ENCODE measurements at regions not wholly inside any gene's neighbourhood (a gene's known extent, or its start where the extent isn't known, plus 50 kb on each side); places are given as distances from the start of the nearest gene placed in this dataset.

- intact Hi-C loops (cut with DNase I) = no loop called here
- ATAC-seq = no peak
- no peaks in the 10 kb centered on the region for H3K27me3 ChIP-seq
- no peaks in the 10 kb centered on the region for H3K4me1 ChIP-seq
- H3K36me3 ChIP-seq (replicated peaks in 1 of 2; ENCODE audit: insufficient read depth in 1 of 2, low read depth in 2 of 2) = no peaks in the 10 kb centered on the region
- H3K4me3 ChIP-seq = no peak overlapping the region
- 54 to 61% methylated on average over 3 of the region's 3 CpGs for WGBS, 2 donors
- DNase-seq = no peak
- H3K9me3 ChIP-seq = no peaks in the 10 kb centered on the region
- TF ChIP-seq CTCF (IDR thresholded peaks at IDR 0.05) (no peak), POLR2A (IDR thresholded peaks at IDR 0.05) (no peak)
- H3K27ac ChIP-seq = no peak overlapping the region
Observed at GRCh38 chr4:115596265-115597001, 483.0 kb upstream of the NDST4 start.

- Histone ChIP-seq H3K9me3 (no peaks in the 10 kb centered on the region), H3K36me3 (replicated peaks in 1 of 2; ENCODE audit: insufficient read depth in 1 of 2, low read depth in 2 of 2) (no peaks in the 10 kb centered on the region), H3K4me3 (no peak overlapping the region), H3K27me3 (no peaks in the 10 kb centered on the region), H3K4me1 (no peaks in the 10 kb centered on the region), H3K27ac (no peak overlapping the region)
- intact Hi-C loops (cut with DNase I) = no loop called here
- DNase-seq (no peak), ATAC-seq (no peak)
- TF ChIP-seq CTCF (IDR thresholded peaks at IDR 0.05) = no peak
- no peak for TF ChIP-seq POLR2A (IDR thresholded peaks at IDR 0.05)
Observed at GRCh38 chr4:115580901-115581300, 467.5 kb upstream of the NDST4 start.

GRCh38 chr4:115575851-115576250 lies 462.4 kb upstream of the NDST4 start:
- Histone ChIP-seq H3K9me3 (no peaks in the 10 kb centered on the region), H3K36me3 (replicated peaks in 1 of 2; ENCODE audit: insufficient read depth in 1 of 2, low read depth in 2 of 2) (no peaks in the 10 kb centered on the region), H3K27me3 (no peaks in the 10 kb centered on the region), H3K4me3 (no peak overlapping the region), H3K27ac (no peak overlapping the region), H3K4me1 (no peaks in the 10 kb centered on the region)
- ATAC-seq = no peak
- WGBS, 2 donors = 24 to 25% methylated on average over 1 of the region's 1 CpG
- no peak for DNase-seq
- TF ChIP-seq CTCF (IDR thresholded peaks at IDR 0.05) = no peak
- TF ChIP-seq POLR2A (IDR thresholded peaks at IDR 0.05) = no peak
- intact Hi-C loops (cut with DNase I) = no loop called here

- DNase-seq = no peak
- no peak for ATAC-seq
- no peak for TF ChIP-seq CTCF (IDR thresholded peaks at IDR 0.05)
- no peak for TF ChIP-seq POLR2A (IDR thresholded peaks at IDR 0.05)
- Histone ChIP-seq H3K4me1 (no peaks in the 10 kb centered on the region), H3K27ac (no peak overlapping the region), H3K9me3 (no peaks in the 10 kb centered on the region), H3K4me3 (no peak overlapping the region), H3K36me3 (replicated peaks in 1 of 2; ENCODE audit: insufficient read depth in 1 of 2, low read depth in 2 of 2) (no peaks in the 10 kb centered on the region), H3K27me3 (no peaks in the 10 kb centered on the region)
- intact Hi-C loops (cut with DNase I) = no loop called here
- 21 to 22% methylated on average over 2 of the region's 2 CpGs for WGBS, 2 donors
Observed at GRCh38 chr4:115562506-115562905, 449.1 kb upstream of the NDST4 start.

GRCh38 chr4:115548123-115548522 lies 434.7 kb upstream of the NDST4 start:
- ATAC-seq (no peak), DNase-seq (no peak)
- Histone ChIP-seq H3K9me3 (no peaks in the 10 kb centered on the region), H3K4me1 (no peaks in the 10 kb centered on the region), H3K27ac (no peak overlapping the region), H3K36me3 (replicated peaks in 1 of 2; ENCODE audit: insufficient read depth in 1 of 2, low read depth in 2 of 2) (no peaks in the 10 kb centered on the region), H3K27me3 (no peaks in the 10 kb centered on the region), H3K4me3 (no peak overlapping the region)
- WGBS, 2 donors = 74% methylated on average over 2 of the region's 2 CpGs
- TF ChIP-seq POLR2A (IDR thresholded peaks at IDR 0.05) (no peak), CTCF (IDR thresholded peaks at IDR 0.05) (no peak)
- intact Hi-C loops (cut with DNase I) = no loop called here
